ENCODE measurements at regions not wholly inside any gene's neighbourhood (a gene's known extent, or its start where the extent isn't known, plus 50 kb on each side); places are given as distances from the start of the nearest gene placed in this dataset.
"Not testable (repeated sequence)": the region's sequence is repeated elsewhere in the genome, so short reads cannot be mapped to it uniquely, and the experiment has no call there.

DNA sequence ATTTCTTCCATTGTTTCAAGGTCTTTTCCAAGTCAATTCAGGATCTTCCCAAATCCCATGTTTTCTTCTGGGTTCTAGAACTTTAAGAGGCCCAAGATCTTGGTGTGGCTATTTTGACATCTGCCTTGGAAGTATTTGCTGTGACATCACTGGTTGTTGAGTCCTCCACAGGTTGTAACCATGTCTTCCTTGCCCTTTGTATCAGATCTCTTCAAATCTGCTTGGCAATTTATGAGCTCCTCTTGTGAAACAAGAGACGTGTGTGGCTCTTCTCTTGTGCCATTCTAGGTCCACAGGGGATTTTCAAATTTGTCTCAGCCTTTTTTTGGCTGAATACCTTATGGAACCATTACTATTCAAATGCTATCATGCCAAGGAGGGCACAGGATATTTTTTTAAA is 60.3 kb upstream of the KCNK2 start:
- H3K36me3 ChIP-seq (replicated peaks; ENCODE audit: control insufficient read depth, insufficient read depth, low read length): no peaks in the 10 kb centered on the region
- H3K4me3 ChIP-seq (ENCODE audit: insufficient read depth, low read depth, low read length): no peak overlapping the region
- no peaks in the 10 kb centered on the region for H3K27me3 ChIP-seq (ENCODE audit: control insufficient read depth, insufficient read depth, low read length)
- DNase-seq: no peak

DNA sequence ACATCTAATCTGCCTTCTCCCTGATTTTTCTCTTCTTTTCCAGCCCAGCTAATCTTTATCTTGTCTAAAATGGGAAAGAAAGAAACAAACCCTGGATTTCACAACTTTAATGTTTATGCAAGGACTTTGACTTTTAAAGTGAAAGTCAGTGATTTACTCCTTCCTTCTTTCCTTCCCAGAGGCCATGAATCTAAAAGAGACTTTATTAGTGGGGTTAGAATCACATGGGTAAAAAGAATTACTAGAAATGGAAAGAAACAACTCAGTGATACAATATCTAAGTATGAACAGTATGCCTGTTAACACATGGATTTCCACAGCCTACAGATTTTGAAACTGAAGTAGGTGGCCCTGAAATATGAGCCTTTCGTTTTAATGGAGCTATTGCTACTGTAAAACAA is 59.8 kb upstream of the KCNK2 start:
- Histone ChIP-seq H3K4me3 (ENCODE audit: insufficient read depth, low read depth, low read length) (no peak overlapping the region), H3K36me3 (replicated peaks; ENCODE audit: control insufficient read depth, insufficient read depth, low read length) (no peaks in the 10 kb centered on the region), H3K27me3 (ENCODE audit: control insufficient read depth, insufficient read depth, low read length) (no peaks in the 10 kb centered on the region)
- no peak for DNase-seq

DNA sequence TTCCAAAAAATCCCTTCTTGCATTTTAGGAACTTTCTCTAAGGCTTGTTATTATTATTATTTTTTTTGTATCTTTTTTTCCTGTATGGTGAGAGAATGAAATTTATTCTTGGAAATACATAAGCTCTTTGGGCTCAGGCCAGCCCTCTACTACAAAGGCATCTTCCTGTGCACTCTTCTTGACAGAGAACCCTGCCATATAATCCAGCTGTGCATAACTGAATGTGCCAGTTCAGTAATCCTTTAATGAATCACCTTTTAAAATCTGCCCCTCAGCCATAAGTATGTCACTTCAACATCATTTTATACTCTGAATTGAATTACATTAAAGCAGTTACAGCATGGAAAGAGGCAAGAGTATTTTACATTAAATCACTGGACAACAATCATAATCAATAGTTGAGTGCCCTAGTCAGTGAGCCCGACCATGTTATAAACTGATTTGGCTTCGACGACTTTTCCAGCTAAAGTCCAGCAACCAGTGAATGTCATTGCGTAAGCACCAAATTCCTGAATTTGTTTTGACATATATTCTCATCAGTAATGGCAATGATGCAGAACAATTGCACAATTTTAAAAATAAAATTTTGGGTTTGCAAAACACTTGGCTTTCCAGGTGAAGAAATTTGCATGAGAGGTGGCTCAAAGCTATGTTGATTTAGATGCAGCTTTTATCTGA is 59.2 kb upstream of the KCNK2 start:
- Histone ChIP-seq H3K4me3 (ENCODE audit: insufficient read depth, low read depth, low read length) (no peak overlapping the region), H3K36me3 (replicated peaks; ENCODE audit: control insufficient read depth, insufficient read depth, low read length) (no peaks in the 10 kb centered on the region), H3K27me3 (ENCODE audit: control insufficient read depth, insufficient read depth, low read length) (no peaks in the 10 kb centered on the region)
- no peak for DNase-seq

DNA sequence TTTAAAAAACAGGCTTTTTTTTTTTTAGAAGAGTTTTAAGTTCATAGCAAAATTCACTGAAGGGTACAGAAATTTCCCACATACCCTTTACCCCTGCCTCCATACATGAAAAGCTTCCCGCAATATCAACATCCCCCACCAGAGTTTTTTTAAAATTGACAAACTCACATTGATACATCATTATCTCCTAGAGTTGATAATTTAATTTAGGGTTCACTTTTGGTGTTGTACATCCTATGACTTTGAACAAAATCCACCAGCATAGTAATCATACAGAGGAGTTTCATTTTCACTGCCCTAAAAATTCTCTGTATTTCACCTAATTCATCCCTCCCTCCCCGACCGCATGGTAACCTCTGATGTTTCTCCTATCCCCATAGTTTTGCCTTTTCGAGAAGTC is 53.6 kb upstream of the KCNK2 start:
- H3K36me3 ChIP-seq (replicated peaks; ENCODE audit: control insufficient read depth, insufficient read depth, low read length): no peaks in the 10 kb centered on the region
- H3K27me3 ChIP-seq (ENCODE audit: control insufficient read depth, insufficient read depth, low read length): no peaks in the 10 kb centered on the region
- DNase-seq: no peak
- no peak overlapping the region for H3K4me3 ChIP-seq (ENCODE audit: insufficient read depth, low read depth, low read length)

DNA sequence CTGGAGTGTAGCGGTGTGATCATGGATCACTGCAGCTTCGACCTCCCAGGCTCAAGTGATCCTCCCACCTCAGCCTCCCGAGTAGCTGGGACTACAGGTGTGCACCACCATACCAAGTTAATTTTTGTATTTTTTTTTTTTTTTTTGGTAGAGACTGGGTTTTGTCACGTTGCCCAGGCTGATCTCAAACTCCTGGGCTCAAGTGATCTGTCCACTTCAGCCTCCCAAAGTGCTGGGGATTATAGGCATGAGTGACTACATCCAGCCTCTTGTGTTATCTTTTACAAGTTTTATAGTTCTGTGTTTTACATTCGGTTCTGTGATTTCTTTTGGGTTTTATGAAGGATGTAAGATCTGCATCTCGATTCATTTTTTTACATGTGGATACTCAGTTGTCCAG is 52.0 kb upstream of the KCNK2 start:
- not testable (repeated sequence) for DNase-seq; H3K27me3 ChIP-seq (ENCODE audit: control insufficient read depth, insufficient read depth, low read length); H3K36me3 ChIP-seq (replicated peaks; ENCODE audit: control insufficient read depth, insufficient read depth, low read length); H3K4me3 ChIP-seq (ENCODE audit: insufficient read depth, low read depth, low read length)

DNA sequence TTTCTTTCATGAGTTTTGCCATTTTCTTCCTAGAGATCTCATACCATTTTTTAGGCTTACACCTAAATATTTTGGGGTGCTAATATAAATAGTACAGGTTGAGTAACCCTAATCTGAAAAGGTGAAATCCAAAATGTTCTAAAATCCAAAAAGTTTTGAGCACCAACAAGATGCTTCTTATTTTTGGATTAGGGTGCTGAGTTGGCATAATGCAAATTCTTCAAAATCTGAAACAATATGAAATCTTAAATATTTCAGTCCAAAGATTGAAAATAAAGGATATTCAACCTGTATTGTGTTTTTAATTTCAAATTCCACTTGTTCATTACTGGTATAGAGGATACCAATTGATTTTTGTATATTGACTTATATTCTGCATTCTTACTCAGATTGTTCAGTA is 51.1 kb upstream of the KCNK2 start:
- H3K4me3 ChIP-seq (ENCODE audit: insufficient read depth, low read depth, low read length): no peak overlapping the region
- no peaks in the 10 kb centered on the region for H3K27me3 ChIP-seq (ENCODE audit: control insufficient read depth, insufficient read depth, low read length)
- DNase-seq: no peak
- no peaks in the 10 kb centered on the region for H3K36me3 ChIP-seq (replicated peaks; ENCODE audit: control insufficient read depth, insufficient read depth, low read length)

All from H7 (cell line).